Transverse colon (tissue), 4 donors: ENCODE measurements at regions not wholly inside any gene's neighbourhood (a gene's known extent, or its start where the extent isn't known, plus 50 kb on each side); places are given as distances from the start of the nearest gene placed in this dataset.

ENCODE experiments used
- DNase-seq: peaks from one replicate; pipeline ENCODE4 v3.0.0-alpha.2; 2019
- H3K27ac ChIP-seq, 4 donors: fragments of 200-600 bp; sonication (generic); 2 replicates each; pipeline ENCODE4 v1.5.1; 2016 to 2018; ENCODE audit warnings: inconsistent platforms in 4 of 4
- H3K27me3 ChIP-seq: fragments of 200-600 bp; sonication (generic); 2 replicates; pipeline ENCODE4 v1.5.1; 2017; ENCODE audit warnings: inconsistent platforms
- H3K36me3 ChIP-seq, 4 donors: fragments of 200-600 bp; sonication (generic); 2 replicates each; pipeline ENCODE4 v1.5.1; 2017 to 2019; ENCODE audit warnings: inconsistent platforms in 4 of 4
- H3K4me1 ChIP-seq, 4 donors: fragments of 200-600 bp; sonication (generic); 2 replicates each; pipeline ENCODE4 v1.5.1; 2017 to 2020; ENCODE audit warnings: inconsistent platforms in 4 of 4
- H3K4me3 ChIP-seq, 4 donors: fragments of 200-600 bp; sonication (generic); 1 replicate in 1 of 4; 2 replicates in 3 of 4; pipeline versions ENCODE4 v1.5.1 to v1.6.1; 2017 to 2019; ENCODE audit warnings: inconsistent platforms in 4 of 4
- H3K9me3 ChIP-seq, 2 donors: fragments of 200-600 bp; sonication (generic); 2 replicates each; pipeline ENCODE4 v1.5.1; 2017 to 2019; ENCODE audit warnings: inconsistent platforms in 2 of 2
- CTCF ChIP-seq, 5 experiments: fragments of 200-600 bp in 3 of 5; fragments of 450-650 bp in 2 of 5; sonication (generic) in 3 of 5; IDR thresholded peaks; 1 replicate in 2 of 5; 2 replicates in 3 of 5; pipeline ENCODE4 v1.5.1; 2016 to 2017; ENCODE audit warnings: antibody characterized with exemption in 5 of 5, inconsistent platforms in 3 of 5, mild to moderate bottlenecking in 2 of 5, moderate library complexity in 1 of 5
- EP300 ChIP-seq: sonication (generic); formaldehyde crosslinking; IDR thresholded peaks from one replicate; pipeline ENCODE4 v1.6.1; 2017; ENCODE audit warnings: antibody characterized with exemption, low read depth
- POLR2A ChIP-seq: fragments of 450-650 bp; IDR thresholded peaks from one replicate; pipeline ENCODE4 v1.6.1; 2016; ENCODE audit warnings: antibody characterized with exemption, mild to moderate bottlenecking, moderate library complexity
- POLR2AphosphoS5 ChIP-seq, 3 donors: sonication (generic); formaldehyde crosslinking; IDR thresholded peaks; one replicate each; pipeline ENCODE4 v1.6.1; 2016; ENCODE audit warnings: antibody characterized with exemption in 3 of 3
- WGBS, 2 donors: methylation state at CpG; one replicate each; pipeline ENCODE4 v1.1.5; 2018; ENCODE audit warnings: low coverage in 1 of 2; 5-methylcytosine and 5-hydroxymethylcytosine counted together
- in situ Hi-C, 4 donors: fragments of 200-750 bp; cut with MboI; loops; one replicate each; pipeline versions ENCODE4 v1.15.0 to v1.15.1; 2017; ENCODE audit warnings: low sequenced_read_pairs in 3 of 4, low pct_ligation_motif_present in 1 of 4, low pct_unique_long_range_greater_than_20kb in 1 of 4
- intact Hi-C: fragments of 100-400 bp; cut with DNase I; formaldehyde crosslinking; loops from one replicate; pipeline ENCODE4 v1.15.1; 2023; ENCODE audit warnings: low total_unique reads

GRCh38 chr4:108375434-108375833, 206.7 kb upstream of the LEF1 start:
- no peaks in the 10 kb centered on the region for H3K27me3 ChIP-seq
- H3K4me3 ChIP-seq, result no peak overlapping the region
- intact Hi-C loops (no loop called here), in situ Hi-C loops (no loop called here)
- 85 to 88% methylated on average over 3 of the region's 3 CpGs for WGBS, 2 donors
- H3K27ac ChIP-seq, result no peak overlapping the region
- H3K36me3 ChIP-seq, result no peaks in the 10 kb centered on the region
- H3K4me1 ChIP-seq, result no peaks in the 10 kb centered on the region
- TF ChIP-seq POLR2A (no peak), CTCF (IDR thresholded peaks at IDR 0.05) (no peak), EP300 (no peak), POLR2AphosphoS5 (IDR thresholded peaks at IDR 0.05) (no peak)
- H3K9me3 ChIP-seq, result no peaks in the 10 kb centered on the region
- DNase-seq, result no peak

DNA sequence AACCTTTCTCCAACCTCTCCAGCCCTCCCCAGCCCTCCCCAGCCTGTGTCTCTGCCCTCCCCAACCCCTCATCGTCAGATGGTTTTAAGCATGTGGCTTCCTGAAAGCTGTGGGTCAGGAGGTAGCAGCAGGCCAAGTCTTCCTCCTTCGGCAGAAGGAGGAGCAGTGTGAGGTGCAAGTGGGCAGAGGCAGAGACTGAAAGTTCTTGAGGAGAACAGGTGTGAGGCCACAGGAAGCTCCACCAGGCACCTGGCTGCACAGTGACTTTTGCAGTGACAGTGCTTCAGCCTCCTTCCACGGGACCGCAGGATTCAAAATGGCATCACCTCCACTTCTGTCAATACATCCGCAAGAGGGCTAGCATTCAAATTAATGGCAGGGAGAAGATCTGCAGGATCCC, 203.9 kb upstream of the LEF1 start:
- no peaks in the 10 kb centered on the region for H3K36me3 ChIP-seq
- H3K9me3 ChIP-seq, result no peaks in the 10 kb centered on the region
- H3K4me3 ChIP-seq, result no peak overlapping the region
- intact Hi-C loops, result no loop called here
- H3K27ac ChIP-seq, result no peak overlapping the region
- no peak for DNase-seq
- in situ Hi-C loops, result no loop called here
- H3K27me3 ChIP-seq, result no peaks in the 10 kb centered on the region
- no peaks in the 10 kb centered on the region for H3K4me1 ChIP-seq
- WGBS, 2 donors, result 83% methylated on average over 1 to 5 of the region's 5 CpGs
- TF ChIP-seq EP300, result no peak

DNA sequence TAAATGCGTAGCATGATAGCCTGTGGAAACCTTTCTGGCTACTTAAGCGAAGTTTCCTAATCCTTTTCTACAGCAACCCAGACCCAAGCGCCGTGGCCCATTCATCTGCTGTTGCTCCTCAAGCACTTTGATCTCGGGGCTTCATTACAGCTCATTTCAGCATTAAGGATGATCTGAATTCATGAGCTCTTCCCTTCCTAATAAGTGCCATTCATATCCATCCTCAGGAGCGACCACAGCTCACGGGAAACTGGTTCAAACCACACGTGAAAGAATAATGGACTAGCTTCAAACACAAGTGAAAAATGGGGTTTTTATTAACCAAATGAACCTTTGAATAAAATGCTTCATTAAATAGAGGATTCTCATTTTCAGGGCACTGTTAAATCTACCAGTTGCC, 202.6 kb upstream of the LEF1 start:
- intact Hi-C loops (no loop called here), in situ Hi-C loops (no loop called here)
- Histone ChIP-seq H3K4me1 (no peaks in the 10 kb centered on the region), H3K36me3 (no peaks in the 10 kb centered on the region), H3K27ac (no peak overlapping the region), H3K9me3 (no peaks in the 10 kb centered on the region), H3K27me3 (no peaks in the 10 kb centered on the region), H3K4me3 (no peak overlapping the region)
- DNase-seq, result no peak
- TF ChIP-seq CTCF (IDR thresholded peaks at IDR 0.05) (no peak), POLR2A (no peak), EP300 (no peak), POLR2AphosphoS5 (IDR thresholded peaks at IDR 0.05) (no peak)
- 56 to 78% methylated on average over 5 to 8 of the region's 8 CpGs for WGBS, 2 donors

DNA sequence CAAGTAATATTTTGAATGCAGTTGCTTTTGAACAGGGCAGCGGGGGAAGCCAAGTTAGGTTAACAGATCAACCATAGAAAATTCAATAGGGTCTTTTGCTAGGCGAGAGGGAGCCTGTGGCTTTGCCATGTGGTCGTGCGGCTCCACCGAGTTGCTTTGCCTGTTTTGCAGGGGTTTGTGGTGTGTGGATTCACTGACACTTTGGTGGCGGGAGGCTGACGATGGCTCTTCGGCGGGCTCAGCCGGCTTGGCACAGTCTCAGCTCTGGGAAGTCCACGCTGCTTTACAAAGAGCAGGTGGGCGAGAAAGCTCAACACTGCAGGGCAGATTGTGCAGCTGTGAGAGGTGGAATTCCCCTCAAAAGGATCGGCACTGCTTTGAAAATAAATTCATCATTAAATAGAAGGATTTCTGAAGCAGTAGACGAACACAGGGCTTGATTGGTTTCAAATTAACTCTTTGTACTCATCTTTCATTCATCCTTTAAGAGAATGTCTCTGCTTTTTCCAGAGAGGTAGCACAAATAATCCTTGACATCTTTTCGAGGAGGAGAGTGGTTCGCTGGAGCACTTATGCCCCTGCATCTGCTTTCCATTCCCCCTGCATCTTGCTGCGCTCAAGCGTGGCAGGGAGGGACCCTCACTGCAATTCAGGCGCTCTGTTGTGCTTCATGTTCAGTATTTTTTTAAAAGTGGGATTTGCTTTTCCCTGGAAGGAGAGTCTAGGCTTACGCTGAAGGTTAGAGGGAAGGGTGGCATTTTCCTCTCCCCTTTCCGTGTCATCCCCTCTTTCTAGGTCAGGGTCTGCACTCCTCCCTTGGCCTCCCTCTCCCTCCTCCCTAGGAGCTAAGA, 201.8 kb upstream of the LEF1 start:
- 68 to 71% methylated on average over 2 to 21 of the region's 21 CpGs for WGBS, 2 donors
- Histone ChIP-seq H3K9me3 (no peaks in the 10 kb centered on the region), H3K4me3 (no peak overlapping the region), H3K27ac (no peak overlapping the region), H3K27me3 (no peaks in the 10 kb centered on the region), H3K36me3 (no peaks in the 10 kb centered on the region), H3K4me1 (no peaks in the 10 kb centered on the region)
- intact Hi-C loops, result no loop called here
- DNase-seq, result no peak
- in situ Hi-C loops, result no loop called here
- TF ChIP-seq POLR2A, result no peak
- no peak for TF ChIP-seq POLR2AphosphoS5 (IDR thresholded peaks at IDR 0.05)
- TF ChIP-seq CTCF (IDR thresholded peaks at IDR 0.05), result no peak
- TF ChIP-seq EP300, result no peak
